ENCODE measurements at regions not wholly inside any gene's neighbourhood (a gene's known extent, or its start where the extent isn't known, plus 50 kb on each side); places are given as distances from the start of the nearest gene placed in this dataset.

DNA sequence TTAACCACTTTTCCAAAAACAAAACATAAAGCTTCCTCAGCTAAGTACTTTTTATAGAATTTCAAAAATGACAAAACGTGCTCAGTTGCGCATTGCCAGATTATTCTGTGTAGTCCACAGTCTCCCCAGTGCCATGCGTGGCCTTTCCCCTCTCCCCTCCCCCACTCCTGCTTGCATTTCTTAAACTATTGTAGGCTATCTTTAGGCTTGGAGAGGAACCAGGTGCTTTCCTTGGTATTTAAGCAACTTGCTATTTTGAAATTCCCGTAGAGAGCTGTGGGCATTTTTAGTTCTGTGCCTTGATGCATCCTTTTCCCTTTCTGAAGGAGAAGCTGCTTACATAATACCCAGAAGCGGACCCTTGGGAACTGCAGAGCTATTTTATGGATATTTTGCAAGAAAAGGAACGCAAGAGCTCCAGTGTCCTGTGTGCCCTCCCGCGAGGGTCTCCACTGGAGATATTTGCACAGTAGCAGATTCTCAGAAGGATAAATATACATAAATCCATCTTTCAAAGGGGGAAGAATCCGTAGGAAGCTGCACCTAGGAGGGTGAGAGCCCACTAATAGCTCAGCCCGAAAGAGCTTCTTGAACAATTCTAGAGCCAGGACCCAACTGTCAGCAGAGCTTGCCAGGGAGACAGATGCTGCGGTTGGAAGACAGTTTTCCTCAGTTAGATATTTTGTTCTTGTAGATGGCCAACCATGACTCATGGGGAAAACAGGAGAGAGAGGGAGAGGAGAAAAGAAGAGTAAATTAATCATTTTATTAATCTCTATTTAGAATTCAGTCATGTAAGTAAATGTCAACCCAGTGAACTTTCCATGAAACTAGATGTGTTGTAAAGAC lies 1298.3 kb upstream of the WWC1 start:
- no peak overlapping the region for H3K4me3 ChIP-seq (ENCODE audit: low read depth, low read length)

DNA sequence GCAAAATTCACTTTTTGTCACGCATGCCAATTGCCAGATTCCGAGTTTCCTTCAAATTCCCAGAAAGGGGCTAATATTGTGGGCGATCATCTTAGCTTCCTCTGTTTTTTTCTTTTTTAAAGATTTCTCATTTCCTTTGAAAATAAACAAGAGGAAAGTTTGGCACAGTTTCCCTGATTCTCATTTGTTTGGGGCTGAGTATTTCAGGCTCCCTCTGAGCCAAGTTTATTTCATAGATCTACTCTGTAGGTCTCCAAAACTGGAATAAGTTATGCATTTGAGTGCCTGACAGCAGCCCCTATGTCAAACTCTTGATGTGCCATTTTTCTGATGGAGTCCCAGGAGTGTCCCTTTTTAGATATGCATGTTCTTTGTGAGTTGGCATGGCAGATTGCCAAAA lies 1297.2 kb upstream of the WWC1 start:
- no peak overlapping the region for H3K4me3 ChIP-seq (ENCODE audit: low read depth, low read length)

DNA sequence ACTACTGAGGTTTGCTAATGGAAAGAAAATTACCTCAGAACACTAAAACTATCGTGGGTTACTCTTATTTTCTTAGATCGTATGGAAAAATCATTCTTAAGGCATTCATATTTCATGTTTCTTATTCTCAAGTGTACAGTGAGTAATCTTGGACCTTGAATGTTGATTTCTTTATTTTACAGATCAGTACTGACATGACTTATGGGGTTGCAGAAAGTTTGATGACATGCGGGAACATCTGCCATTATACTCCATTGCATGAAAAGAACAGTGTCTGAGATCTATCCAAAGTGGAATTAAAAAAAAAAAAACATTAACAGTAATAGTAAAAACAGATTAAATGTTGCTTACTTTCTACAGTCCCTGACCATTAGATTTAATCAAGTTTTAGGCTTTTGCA lies 1290.2 kb upstream of the WWC1 start:
- no peak overlapping the region for H3K4me3 ChIP-seq (ENCODE audit: low read depth, low read length)

DNA sequence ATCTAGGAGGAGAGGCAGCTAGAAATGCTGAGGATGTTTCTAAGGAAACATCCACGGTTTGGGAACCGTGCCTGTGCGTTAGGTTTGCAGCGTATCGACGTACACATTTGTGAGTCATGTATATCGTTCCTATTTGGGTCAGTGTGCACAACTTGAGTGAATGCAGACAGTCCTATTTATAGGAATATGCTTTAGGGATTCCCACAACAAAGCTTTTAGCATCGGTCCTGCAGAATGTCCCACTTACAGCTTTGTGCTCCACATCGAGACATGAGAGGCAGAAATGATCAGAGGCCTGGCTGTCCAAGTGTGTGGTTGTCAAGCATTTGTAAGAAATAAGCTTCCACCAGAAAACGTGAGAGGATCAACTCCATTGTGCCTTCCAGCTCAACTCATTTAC lies 1282.7 kb upstream of the WWC1 start:
- no peak overlapping the region for H3K4me3 ChIP-seq (ENCODE audit: low read depth, low read length)

DNA sequence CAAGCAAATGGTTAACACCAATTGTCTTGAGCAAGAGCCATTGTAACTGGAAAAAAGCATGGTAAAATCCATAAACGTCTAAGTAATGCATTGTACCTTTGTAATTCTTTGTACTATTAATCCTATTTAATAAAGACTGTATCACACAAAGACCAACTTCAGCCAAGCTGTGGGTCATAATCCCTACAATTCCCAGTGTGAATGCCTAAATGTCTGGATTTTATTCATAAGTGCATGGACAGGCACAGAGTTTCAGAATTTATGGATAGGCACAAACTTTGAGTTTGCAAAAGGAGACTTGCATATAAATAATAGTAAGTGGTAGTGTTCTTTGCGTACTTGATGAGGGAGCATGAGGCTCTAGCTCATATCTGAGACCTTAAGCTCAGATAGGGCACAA lies 1280.2 kb upstream of the WWC1 start:
- H3K4me3 ChIP-seq (ENCODE audit: low read depth, low read length), result no peak overlapping the region

DNA sequence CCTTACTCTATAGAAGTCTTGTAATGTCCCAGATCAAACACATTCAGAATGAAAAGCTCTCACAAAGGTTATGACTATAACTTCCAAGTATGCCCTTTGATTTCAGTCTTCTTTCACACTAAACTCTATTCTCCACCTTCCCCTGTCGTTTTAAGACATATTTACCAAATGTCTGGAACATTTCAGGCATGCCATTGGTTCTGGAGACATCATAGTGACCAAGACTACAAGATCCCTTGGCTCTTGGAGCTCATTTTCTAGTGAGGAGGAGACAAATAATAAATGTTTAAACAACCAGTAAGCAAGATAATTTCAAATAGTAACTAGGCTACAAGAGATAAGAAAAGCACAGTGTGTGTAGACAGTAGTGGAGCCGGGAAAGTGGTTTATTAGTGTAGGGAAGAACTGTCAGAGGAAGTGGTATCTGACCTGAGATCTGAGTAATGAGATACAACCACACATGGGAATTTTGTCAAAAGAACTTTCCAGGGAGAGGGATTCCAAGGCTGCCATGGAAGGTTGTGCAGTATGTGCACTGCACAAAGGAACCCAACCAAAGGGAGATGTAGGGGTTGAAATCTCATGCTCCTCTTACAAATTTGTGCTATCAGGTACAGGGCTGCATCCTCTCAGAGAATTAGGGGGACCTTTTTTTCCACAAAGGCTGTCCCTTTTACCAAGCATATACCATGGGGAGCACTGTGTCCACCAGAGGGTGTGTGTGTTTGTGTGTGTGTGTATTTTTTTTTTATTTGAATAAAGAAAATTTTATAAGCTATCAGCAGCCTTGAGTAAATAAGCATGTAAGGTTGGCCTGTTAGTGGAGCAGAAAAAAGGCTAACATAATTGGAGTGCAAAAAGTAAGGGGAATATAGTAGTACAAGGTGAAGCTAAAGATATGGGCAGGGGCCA lies 1279.1 kb upstream of the WWC1 start:
- H3K4me3 ChIP-seq (ENCODE audit: low read depth, low read length), result no peak overlapping the region

DNA sequence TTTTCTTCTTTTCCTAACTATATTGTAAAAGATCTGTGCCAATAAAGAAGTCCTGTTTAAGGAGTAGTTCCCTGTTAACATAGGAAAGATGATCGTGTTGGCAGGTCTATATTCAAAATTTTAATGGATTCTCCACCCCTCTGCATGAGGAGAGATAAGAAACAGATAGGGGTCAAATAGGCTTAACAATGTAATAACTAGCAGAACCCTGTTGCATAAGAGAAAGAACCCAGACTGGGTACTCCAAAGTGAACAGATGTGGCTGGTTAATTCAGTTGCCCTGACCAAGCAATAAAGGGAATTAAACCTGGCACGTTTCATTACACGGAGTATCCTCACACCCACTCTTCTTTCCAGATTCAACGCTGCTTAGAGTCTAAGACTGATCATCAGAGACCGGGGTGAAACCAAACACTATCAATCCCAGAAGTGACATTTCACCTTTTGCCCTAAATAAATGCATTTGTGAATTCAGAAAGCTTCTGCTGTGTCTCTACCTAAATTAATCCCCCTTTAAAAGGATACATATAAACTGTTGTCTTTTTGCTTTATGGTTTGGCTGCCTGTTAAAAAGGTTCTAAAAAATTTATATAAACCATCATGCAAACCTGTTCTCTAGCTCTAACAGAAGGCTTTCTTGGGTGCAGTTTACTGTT lies 1276.9 kb upstream of the WWC1 start:
- no peak overlapping the region for H3K4me3 ChIP-seq (ENCODE audit: low read depth, low read length)

DNA sequence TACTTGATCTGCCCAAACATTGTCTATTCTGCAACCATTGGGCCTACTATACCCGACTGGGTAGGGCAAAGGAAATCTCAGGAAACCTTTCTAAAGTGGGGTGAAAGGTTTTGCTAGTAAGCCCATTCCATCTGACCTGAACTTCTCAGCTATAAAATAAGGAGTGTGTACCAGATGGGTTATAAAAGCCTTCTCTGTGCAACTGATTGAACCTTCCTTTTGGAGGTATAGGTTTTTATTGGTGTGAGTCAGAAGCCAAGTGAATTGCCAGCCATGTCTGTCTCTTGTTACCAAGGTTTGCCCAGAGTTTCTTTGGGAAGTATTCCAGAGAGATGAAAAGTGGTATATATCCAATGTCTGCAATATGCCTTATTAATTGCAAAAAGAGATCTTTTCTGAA lies 1271.0 kb upstream of the WWC1 start:
- H3K4me3 ChIP-seq (ENCODE audit: low read depth, low read length), result no peak overlapping the region

DNA sequence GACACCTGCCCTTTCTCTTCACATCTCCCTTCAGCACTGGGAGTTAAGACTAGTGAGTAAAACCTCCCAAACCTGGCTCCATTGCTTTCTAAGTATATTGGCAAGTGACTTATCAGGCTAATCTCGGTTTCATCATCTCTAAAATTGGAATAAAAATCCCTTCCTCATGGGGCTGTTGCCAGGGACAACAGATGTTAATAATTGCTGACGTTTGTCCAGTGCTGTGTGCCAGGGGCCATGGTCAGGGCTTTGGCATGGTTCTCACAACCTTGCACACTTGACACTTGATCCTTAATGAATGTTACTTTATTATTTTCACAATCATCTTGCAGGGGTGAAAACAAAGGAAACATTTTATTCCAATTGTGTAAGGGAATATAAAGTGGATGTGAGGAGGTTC lies 1262.0 kb upstream of the WWC1 start:
- H3K4me3 ChIP-seq (ENCODE audit: low read depth, low read length), result no peak overlapping the region

DNA sequence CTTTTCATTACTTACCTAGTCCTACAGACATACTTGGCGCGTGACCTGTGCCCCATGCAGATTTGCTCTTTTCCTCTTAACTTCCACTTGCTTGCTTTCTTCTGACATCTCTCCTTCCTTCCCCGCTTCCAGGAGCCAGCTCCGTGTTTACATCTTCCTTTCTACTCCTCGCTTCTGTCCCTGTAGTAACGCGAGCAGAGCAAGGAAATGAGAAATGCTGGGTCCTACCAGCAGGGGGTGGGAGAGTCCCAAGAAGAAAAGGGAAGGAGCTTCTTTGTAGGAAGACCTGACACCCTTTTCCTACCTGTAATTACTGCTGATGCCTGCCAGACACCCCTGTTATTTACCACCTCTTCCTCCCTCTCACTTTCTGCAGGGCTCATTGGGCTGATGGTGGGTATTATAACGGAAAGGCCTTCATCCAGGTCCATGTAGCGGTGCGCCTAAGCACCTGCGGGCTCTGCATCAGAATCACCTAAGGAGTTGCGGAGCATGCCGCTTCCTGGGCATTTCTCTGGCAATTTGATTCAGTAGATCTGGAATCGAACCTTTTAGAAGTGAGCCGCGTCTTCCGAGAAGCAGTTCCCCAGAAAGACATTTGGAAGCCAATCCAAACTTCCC lies 1260.8 kb upstream of the WWC1 start:
- no peak overlapping the region for H3K4me3 ChIP-seq (ENCODE audit: low read depth, low read length)

DNA sequence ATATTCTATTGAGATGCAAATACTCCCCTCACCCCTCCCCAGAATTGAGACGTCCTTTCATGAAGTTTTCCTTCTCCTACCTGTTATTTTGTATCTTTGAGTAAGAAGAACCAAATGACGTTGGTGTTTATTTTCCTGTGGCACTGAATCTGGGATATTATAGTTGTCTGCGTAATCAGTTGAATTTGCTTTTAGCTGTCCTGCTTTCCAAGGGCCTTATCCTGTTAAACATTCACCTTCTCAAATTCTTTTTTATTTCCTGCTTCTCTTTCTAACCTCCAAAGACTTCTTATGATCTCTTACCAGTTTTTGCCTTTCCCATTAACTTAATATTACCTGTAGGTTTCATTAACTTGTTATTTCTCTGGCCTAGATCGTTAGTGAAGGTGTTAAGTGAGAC lies 1254.9 kb upstream of the WWC1 start:
- no peak overlapping the region for H3K4me3 ChIP-seq (ENCODE audit: low read depth, low read length)

DNA sequence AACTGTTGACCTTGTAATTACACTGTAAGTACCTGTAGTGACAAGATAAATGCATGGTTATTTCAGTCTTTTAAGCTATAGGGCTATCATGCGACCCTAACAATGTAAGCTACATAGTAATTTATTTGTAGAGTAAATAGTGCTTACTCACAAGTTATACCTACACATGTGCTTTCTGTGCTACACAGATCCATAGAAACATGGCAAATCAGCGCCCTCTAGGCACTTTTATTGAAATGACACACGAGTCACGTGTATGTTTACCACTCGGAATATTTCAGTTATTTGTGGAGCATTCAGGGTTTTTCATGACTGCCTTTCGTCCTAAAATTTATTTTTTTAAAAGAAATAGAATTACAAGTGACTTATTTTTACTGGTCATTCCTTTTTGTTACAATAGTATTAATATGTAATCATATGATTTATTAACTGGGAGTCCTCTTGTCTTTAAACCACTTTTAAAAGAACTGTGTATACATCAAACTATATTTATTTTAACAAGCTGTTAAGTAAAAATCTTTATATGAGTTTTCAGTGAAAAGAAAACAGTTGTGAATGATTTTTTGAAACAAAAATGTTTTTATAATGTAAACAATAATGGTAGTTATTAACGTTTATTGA lies 1242.3 kb upstream of the WWC1 start:
- no peak overlapping the region for H3K4me3 ChIP-seq (ENCODE audit: low read depth, low read length)

DNA sequence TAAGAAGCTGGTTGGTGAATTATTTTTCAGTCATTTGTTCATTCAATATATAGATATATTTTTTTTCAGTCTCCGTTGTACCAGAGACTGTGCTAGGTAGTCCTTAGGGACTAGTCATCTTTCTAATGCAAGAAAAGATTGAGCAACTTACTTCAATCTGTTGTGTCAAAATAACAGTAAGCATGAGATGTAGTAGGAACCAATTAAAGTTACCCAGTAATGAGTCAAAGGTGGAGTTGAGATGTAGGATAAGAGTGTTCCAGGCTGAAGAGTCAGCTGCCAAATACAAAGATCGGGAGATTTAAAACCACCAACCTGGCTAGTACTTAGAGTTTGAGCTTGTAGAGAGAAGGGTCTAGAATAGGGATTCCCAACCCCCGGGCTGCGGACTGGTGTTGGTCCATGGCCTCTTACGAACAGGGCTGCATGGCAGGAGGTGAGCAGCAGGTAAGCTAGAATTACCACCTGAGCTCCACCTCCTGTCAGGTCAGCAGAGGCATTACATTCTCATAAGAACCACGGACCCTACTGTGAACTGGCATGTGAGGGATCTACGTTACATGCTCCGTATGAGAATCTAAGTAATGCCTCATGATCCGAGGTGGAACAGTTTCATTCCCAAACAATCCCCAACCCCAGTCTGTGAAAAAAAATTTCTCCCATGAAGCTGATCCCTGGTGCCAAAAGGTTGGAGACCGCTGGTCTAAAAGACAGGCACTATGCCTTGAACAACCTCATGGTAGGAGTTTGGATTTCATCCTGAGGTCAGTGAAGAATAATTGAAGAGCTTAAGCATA lies 1241.5 kb upstream of the WWC1 start:
- no peak overlapping the region for H3K4me3 ChIP-seq (ENCODE audit: low read depth, low read length)

DNA sequence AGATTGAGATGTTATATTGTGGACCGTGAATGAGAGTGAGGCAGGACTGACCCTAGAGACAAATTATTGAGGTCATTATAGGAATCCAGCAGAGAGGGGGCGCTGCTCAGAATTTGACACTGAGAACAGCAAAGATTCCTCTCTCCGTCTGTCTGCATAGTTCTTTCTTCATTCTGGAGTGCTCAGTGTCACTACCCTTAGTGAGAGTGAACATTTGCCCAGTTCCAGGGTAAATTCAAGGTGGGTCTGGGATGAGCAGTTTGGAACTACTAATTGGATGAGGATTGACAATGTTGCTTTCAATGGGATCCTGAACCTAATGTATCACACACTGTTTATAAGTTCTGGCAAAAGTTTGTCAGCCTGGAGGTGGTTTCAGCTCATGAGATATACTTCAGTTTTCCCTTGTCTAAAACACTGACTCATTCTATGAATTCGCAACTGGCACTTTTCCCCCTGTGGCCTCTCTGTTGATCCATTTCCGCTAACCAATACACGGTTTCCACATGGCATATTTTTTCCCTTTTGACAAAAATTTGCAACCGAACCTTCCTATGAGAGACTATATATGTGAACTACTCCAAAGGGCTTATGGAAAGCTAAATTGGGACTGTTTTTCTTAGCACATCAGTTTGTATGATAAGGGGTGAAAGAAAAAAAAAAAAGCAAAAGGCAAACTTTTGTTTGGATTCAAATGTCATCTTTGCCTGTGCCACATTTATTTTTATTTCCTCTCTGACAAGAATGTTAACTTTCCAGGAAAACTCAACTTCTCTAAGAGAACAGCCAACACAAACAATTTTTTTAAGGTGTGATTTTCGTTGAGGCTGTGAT lies 1240.7 kb upstream of the WWC1 start:
- H3K4me3 ChIP-seq (ENCODE audit: low read depth, low read length), result no peak overlapping the region

DNA sequence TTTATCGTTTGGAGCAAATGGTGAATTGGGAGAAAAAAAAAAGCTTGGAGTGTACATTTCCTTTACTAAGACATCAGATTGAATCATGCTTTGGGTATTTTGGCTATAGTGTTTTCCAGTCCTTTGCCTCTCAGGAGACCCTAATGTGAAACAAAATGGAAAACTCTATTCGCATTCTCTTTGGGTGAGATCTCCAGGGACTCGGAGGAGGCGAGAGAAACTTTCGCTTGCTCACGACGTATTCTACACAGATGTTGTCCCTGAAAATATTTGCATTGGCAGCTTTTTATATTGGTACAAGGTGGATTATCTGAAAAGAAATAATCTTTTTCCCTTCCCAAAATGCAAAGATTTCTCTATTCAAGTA lies 1240.1 kb upstream of the WWC1 start:
- no peak overlapping the region for H3K4me3 ChIP-seq (ENCODE audit: low read depth, low read length)

DNA sequence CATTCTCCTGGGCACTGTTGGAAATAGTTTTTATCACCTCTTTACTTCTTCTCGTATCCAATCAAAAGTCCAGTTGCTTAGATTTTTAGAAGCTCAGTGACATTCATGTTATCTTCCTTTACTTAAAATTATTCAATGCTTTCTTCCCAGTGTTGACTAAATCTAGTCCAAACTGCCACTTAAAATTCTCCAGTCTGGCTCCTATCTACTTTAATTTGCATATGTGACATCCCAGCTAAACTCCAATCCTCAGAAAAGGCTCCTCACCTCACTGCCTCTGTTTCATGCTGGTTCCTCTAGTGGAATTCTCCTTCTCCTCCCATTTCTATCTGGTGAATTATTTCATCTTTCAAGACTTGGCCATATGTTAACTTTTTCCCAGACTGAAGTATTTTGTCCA lies 1238.7 kb upstream of the WWC1 start:
- H3K4me3 ChIP-seq (ENCODE audit: low read depth, low read length), result no peak overlapping the region

DNA sequence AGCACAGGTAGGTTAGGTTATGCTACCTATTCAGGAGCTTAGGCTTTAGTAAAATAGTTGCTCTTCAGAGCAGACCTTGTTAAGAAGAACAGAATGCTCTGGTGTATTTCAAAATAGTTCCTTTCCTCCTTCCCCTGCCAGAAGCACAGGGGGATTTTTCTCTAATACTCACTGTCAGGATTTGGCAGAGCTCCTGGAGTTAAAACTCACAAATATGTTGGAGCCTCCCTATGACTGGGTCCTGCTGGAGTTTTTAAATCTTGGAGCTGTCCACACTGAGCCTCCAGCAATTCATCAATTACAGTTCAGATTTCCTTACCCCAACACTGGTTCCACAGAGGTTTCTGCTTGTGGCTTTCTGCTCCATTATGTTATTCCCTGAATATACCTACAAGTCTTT lies 1233.8 kb upstream of the WWC1 start:
- H3K4me3 ChIP-seq (ENCODE audit: low read depth, low read length), result no peak overlapping the region

DNA sequence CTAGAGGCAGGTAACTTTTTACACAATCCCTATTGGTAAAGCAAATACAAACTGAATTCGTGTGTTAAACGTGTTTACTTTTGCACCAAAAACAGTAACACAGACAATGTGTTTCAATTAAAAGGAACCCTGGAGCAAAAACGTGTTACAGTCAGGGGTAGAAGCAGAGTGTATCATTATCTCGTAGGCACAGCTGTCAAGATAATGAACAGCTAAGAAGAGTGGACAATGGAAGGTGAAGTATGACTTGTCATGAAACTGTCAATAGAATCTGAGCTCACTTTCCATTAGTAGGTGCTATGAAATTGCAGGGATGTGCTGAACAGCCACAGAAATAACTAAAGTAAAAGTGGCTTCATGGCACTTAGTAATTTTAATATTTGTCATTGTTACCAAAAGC lies 1229.8 kb upstream of the WWC1 start:
- H3K4me3 ChIP-seq (ENCODE audit: low read depth, low read length), result no peak overlapping the region

DNA sequence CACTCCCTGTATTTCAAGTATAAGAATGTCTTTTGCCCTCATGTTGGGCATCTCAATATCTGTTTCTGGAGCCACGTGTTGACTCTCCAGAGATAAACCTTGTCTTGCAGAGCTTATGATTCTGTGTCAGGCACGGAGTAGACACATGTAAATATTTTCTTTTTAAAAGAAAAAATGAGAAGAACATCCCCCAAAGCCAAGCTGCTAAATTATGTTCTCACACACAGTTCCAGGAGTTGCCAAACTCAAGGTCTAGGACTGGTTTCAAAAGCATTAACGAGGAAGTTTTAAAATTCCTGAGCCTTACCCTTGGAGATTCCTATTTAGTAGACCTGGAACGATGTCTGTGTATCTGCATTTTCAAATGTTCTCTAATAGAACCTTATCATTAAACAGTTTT lies 1228.3 kb upstream of the WWC1 start:
- no peak overlapping the region for H3K4me3 ChIP-seq (ENCODE audit: low read depth, low read length)

Measured in iPS-11a (cell line).